Neural progenitor cell (in vitro differentiated cells): ENCODE measurements at regions not wholly inside any gene's neighbourhood (a gene's known extent, or its start where the extent isn't known, plus 50 kb on each side); places are given as distances from the start of the nearest gene placed in this dataset.

Experiments
- EZH2phosphoT487 ChIP-seq: fragments of 200-600 bp; sonication (generic); IDR thresholded peaks from 2 replicates; pipeline ENCODE4 v1.6.1; 2017; ENCODE audit warnings: antibody characterized with exemption
- TF ChIP-seq, protein P1 (sequence below): fragments of 200-600 bp; sonication (generic); IDR thresholded peaks from 2 replicates; pipeline ENCODE4 v1.5.1; 2017; ENCODE audit warnings: antibody characterized with exemption, mild to moderate bottlenecking

DNA sequence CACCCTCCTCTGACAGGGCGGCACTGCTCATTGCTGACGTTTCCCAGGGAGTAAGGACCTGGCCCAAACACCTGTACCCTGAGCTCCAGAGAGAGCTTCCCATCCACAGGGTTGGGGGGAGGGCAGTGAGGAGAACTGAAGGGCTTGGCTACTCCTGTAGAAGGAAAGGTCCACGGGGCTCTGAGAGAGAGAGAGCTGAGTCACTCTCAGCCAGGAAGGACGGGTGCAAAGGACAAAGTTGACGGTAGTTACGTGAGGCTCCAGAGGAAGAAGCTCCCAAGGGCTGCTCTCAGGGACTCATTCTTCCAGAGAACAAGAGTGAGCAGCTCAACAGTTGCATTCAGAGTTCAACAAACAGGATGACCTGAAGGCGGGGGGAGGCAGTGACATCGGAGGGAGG is 852.5 kb downstream of the GALR1 start:
- TF ChIP-seq, protein P1, sequence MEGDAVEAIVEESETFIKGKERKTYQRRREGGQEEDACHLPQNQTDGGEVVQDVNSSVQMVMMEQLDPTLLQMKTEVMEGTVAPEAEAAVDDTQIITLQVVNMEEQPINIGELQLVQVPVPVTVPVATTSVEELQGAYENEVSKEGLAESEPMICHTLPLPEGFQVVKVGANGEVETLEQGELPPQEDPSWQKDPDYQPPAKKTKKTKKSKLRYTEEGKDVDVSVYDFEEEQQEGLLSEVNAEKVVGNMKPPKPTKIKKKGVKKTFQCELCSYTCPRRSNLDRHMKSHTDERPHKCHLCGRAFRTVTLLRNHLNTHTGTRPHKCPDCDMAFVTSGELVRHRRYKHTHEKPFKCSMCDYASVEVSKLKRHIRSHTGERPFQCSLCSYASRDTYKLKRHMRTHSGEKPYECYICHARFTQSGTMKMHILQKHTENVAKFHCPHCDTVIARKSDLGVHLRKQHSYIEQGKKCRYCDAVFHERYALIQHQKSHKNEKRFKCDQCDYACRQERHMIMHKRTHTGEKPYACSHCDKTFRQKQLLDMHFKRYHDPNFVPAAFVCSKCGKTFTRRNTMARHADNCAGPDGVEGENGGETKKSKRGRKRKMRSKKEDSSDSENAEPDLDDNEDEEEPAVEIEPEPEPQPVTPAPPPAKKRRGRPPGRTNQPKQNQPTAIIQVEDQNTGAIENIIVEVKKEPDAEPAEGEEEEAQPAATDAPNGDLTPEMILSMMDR: no peak
- TF ChIP-seq EZH2phosphoT487: no peak
